ENCODE measurements at regions not wholly inside any gene's neighbourhood (a gene's known extent, or its start where the extent isn't known, plus 50 kb on each side); places are given as distances from the start of the nearest gene placed in this dataset.

GRCh38 chr1:185409763-185410528 is 92.9 kb upstream of the IVNS1ABP start:
- H3K27me3 ChIP-seq (ENCODE audit: control insufficient read depth in 1 of 2, insufficient read depth in 2 of 2, low read length in 2 of 2): no peaks in the 10 kb centered on the region
- no peaks in the 10 kb centered on the region for H3K36me3 ChIP-seq (ENCODE audit: control insufficient read depth in 2 of 2, insufficient read depth in 2 of 2, low read length in 1 of 2)
- 37 to 50% methylated on average over 1 of the region's 1 CpG for WGBS, 2 donors
- H3K4me1 ChIP-seq (ENCODE audit: control insufficient read depth in 2 of 2, insufficient read depth in 2 of 2, low read length in 1 of 2): no peaks in the 10 kb centered on the region
- no peak overlapping the region for H3K4me3 ChIP-seq (ENCODE audit: low read depth in 1 of 2, low read length in 2 of 2)
- no peaks in the 10 kb centered on the region for H3K9me3 ChIP-seq (ENCODE audit: control insufficient read depth in 2 of 2, insufficient read depth in 1 of 2, low read depth in 1 of 2, low read length in 1 of 2)
- no peak overlapping the region for H3K27ac ChIP-seq (ENCODE audit: low read depth in 2 of 2, low read length in 1 of 2)

GRCh38 chr1:185409345-185409744 is 92.3 kb upstream of the IVNS1ABP start:
- 75 to 81% methylated on average over 4 of the region's 4 CpGs for WGBS, 2 donors
- H3K27ac ChIP-seq (ENCODE audit: low read depth in 2 of 2, low read length in 1 of 2): no peak overlapping the region
- no peaks in the 10 kb centered on the region for H3K4me1 ChIP-seq (ENCODE audit: control insufficient read depth in 2 of 2, insufficient read depth in 2 of 2, low read length in 1 of 2)
- no peaks in the 10 kb centered on the region for H3K36me3 ChIP-seq (ENCODE audit: control insufficient read depth in 2 of 2, insufficient read depth in 2 of 2, low read length in 1 of 2)
- H3K4me3 ChIP-seq (ENCODE audit: low read depth in 1 of 2, low read length in 2 of 2): no peak overlapping the region
- no peaks in the 10 kb centered on the region for H3K27me3 ChIP-seq (ENCODE audit: control insufficient read depth in 1 of 2, insufficient read depth in 2 of 2, low read length in 2 of 2)
- H3K9me3 ChIP-seq (ENCODE audit: control insufficient read depth in 2 of 2, insufficient read depth in 1 of 2, low read depth in 1 of 2, low read length in 1 of 2): no peaks in the 10 kb centered on the region

DNA sequence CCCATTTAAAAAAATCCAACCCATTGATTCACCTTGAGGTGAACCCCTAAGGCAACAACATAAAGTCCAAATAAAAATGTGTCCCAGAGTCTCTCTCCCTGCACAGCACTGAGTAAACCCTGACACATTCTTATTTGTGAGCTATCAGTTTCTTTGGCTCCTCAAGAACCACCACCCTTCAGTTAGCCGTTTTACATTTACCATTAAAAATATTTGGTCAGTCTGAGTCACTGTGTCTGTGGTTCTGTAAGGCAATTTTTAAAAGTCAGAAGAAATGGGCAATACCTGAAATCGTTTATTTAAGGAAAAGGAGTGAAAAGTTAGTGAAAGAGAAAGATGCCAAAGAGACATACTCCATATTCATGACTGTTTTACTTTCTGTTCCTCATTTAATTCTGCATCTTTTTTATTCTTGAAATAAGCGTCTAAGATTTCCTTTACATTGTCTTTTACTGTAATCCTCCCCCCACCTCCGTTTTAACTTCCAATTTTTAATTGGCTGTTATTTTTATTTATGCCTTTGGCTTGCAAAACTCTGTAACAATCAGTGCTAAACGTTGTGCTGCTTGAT is 91.7 kb upstream of the IVNS1ABP start:
- WGBS, 2 donors: 65 to 66% methylated on average over 5 of the region's 5 CpGs
- H3K4me1 ChIP-seq (ENCODE audit: control insufficient read depth in 2 of 2, insufficient read depth in 2 of 2, low read length in 1 of 2): no peaks in the 10 kb centered on the region

GRCh38 chr1:185406691-185407009 is 89.6 kb upstream of the IVNS1ABP start:
- Histone ChIP-seq H3K27ac (ENCODE audit: low read depth in 2 of 2, low read length in 1 of 2) (no peak overlapping the region), H3K9me3 (ENCODE audit: control insufficient read depth in 2 of 2, insufficient read depth in 1 of 2, low read depth in 1 of 2, low read length in 1 of 2) (no peaks in the 10 kb centered on the region), H3K27me3 (ENCODE audit: control insufficient read depth in 1 of 2, insufficient read depth in 2 of 2, low read length in 2 of 2) (no peaks in the 10 kb centered on the region), H3K36me3 (ENCODE audit: control insufficient read depth in 2 of 2, insufficient read depth in 2 of 2, low read length in 1 of 2) (no peaks in the 10 kb centered on the region), H3K4me1 (ENCODE audit: control insufficient read depth in 2 of 2, insufficient read depth in 2 of 2, low read length in 1 of 2) (no peaks in the 10 kb centered on the region), H3K4me3 (ENCODE audit: low read depth in 1 of 2, low read length in 2 of 2) (no peak overlapping the region)
- WGBS, 2 donors: 96 to 98% methylated on average over 1 of the region's 1 CpG

More for the DNA sequence above, 91.7 kb upstream of the IVNS1ABP start:
- Histone ChIP-seq H3K27me3 (ENCODE audit: control insufficient read depth in 1 of 2, insufficient read depth in 2 of 2, low read length in 2 of 2) (no peaks in the 10 kb centered on the region), H3K36me3 (ENCODE audit: control insufficient read depth in 2 of 2, insufficient read depth in 2 of 2, low read length in 1 of 2) (no peaks in the 10 kb centered on the region), H3K27ac (ENCODE audit: low read depth in 2 of 2, low read length in 1 of 2) (no peak overlapping the region), H3K4me3 (ENCODE audit: low read depth in 1 of 2, low read length in 2 of 2) (no peak overlapping the region), H3K9me3 (ENCODE audit: control insufficient read depth in 2 of 2, insufficient read depth in 1 of 2, low read depth in 1 of 2, low read length in 1 of 2) (no peaks in the 10 kb centered on the region)

DNA sequence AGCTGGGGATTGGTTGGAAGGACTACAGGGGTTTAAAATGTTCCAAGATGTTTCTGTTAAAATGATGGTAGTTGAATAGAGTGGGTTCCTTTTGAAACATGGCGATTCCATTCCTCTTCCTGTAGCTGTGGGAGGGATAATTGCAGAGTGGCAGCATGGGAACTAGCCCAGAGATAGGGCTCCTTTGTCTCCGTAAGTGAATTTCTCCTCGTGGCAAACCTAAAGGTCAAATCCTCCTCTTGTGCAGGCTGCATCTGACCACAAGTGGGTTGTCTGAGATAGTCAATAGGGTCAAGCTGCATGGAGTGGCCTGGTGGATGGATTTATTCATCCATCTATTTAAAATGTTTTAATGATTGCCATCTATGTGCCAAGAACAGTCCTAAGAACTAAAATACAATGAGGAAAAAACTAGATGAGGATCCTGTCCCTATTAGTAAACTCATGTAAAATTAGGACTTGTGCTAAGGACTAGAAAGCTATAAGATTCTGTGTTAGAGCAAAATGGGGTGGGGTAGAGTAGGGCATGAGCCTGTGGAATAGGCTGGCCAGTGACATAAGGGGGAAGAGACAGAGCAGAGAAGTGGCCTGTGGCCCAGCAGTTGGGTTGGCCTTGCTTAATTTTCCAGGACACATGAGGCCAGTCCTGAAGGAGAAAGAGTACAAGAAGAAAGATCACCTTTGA is 89.1 kb upstream of the IVNS1ABP start:
- WGBS, 2 donors: 88 to 92% methylated on average over 3 of the region's 3 CpGs
- H3K4me1 ChIP-seq (ENCODE audit: control insufficient read depth in 2 of 2, insufficient read depth in 2 of 2, low read length in 1 of 2): no peaks in the 10 kb centered on the region
- H3K27ac ChIP-seq (ENCODE audit: low read depth in 2 of 2, low read length in 1 of 2): no peak overlapping the region
- H3K27me3 ChIP-seq (ENCODE audit: control insufficient read depth in 1 of 2, insufficient read depth in 2 of 2, low read length in 2 of 2): no peaks in the 10 kb centered on the region
- H3K9me3 ChIP-seq (ENCODE audit: control insufficient read depth in 2 of 2, insufficient read depth in 1 of 2, low read depth in 1 of 2, low read length in 1 of 2): no peaks in the 10 kb centered on the region
- no peaks in the 10 kb centered on the region for H3K36me3 ChIP-seq (ENCODE audit: control insufficient read depth in 2 of 2, insufficient read depth in 2 of 2, low read length in 1 of 2)
- no peak overlapping the region for H3K4me3 ChIP-seq (ENCODE audit: low read depth in 1 of 2, low read length in 2 of 2)

- peaks cover 0 to 3% of the 10 kb centered on the region in 2 donors for H3K4me1 ChIP-seq (ENCODE audit: control insufficient read depth in 2 of 2, insufficient read depth in 2 of 2, low read length in 1 of 2)
- peak overlapping the region in 1 of 2 donors; percentile 33 for H3K27ac ChIP-seq (ENCODE audit: low read depth in 2 of 2, low read length in 1 of 2)
- H3K4me3 ChIP-seq (ENCODE audit: low read depth in 1 of 2, low read length in 2 of 2): no peak overlapping the region
- 60 to 73% methylated on average over 6 of the region's 6 CpGs for WGBS, 2 donors
- no peaks in the 10 kb centered on the region for H3K9me3 ChIP-seq (ENCODE audit: control insufficient read depth in 2 of 2, insufficient read depth in 1 of 2, low read depth in 1 of 2, low read length in 1 of 2)
- H3K36me3 ChIP-seq (ENCODE audit: control insufficient read depth in 2 of 2, insufficient read depth in 2 of 2, low read length in 1 of 2): no peaks in the 10 kb centered on the region
- no peaks in the 10 kb centered on the region for H3K27me3 ChIP-seq (ENCODE audit: control insufficient read depth in 1 of 2, insufficient read depth in 2 of 2, low read length in 2 of 2)
These were observed 88.0 kb upstream of the IVNS1ABP start for GRCh38 chr1:185404907-185405568.

DNA sequence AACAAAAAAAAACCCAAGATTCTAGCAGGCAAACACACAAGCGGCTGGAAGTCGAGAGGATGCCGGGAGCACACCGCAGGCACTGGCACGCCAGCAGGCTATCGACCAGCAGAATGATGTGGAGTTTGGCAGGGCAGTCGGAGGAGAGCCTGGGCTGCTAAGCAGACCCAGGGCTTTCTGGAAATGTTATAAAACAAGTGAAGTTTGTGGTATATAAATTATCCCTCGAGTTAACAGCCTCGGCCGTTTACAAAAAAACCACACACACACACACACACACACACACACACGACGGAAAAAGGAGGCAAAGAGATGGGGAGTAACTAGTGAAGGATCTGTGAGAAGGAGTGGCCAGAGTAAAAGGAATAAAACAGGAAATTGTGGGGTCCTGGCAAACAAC is 87.2 kb upstream of the IVNS1ABP start:
- Histone ChIP-seq H3K36me3 (ENCODE audit: control insufficient read depth in 2 of 2, insufficient read depth in 2 of 2, low read length in 1 of 2) (no peaks in the 10 kb centered on the region), H3K4me3 (ENCODE audit: low read depth in 1 of 2, low read length in 2 of 2) (no peak overlapping the region), H3K9me3 (ENCODE audit: control insufficient read depth in 2 of 2, insufficient read depth in 1 of 2, low read depth in 1 of 2, low read length in 1 of 2) (no peaks in the 10 kb centered on the region), H3K27ac (ENCODE audit: low read depth in 2 of 2, low read length in 1 of 2) (peak overlapping the region in 1 of 2 donors; percentile 17), H3K27me3 (ENCODE audit: control insufficient read depth in 1 of 2, insufficient read depth in 2 of 2, low read length in 2 of 2) (no peaks in the 10 kb centered on the region), H3K4me1 (ENCODE audit: control insufficient read depth in 2 of 2, insufficient read depth in 2 of 2, low read length in 1 of 2) (peaks cover 0 to 3% of the 10 kb centered on the region in 2 donors)
- WGBS, 2 donors: 15 to 28% methylated on average over 12 of the region's 12 CpGs

DNA sequence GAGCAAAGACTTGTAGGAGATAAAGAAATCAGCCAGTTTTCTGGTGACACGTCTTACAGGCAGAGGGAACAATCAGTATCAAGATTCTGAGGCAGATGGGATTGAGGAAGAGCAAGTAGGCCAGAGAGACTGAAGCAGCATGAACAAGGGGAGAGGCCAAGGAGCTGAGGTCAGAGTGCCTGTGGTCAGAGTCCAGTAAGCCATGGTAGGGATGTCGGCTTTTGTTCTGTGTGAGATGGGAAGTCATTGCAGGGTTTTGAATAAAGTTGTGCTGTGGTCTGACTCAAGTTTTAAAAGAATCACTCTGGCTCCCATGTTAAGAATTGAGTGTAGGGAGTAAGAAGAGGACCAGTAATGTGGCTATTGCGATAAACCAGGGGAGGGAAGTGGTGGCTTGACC is 85.9 kb upstream of the IVNS1ABP start:
- no peaks in the 10 kb centered on the region for H3K36me3 ChIP-seq (ENCODE audit: control insufficient read depth in 2 of 2, insufficient read depth in 2 of 2, low read length in 1 of 2)
- peaks cover 0 to 3% of the 10 kb centered on the region in 2 donors for H3K4me1 ChIP-seq (ENCODE audit: control insufficient read depth in 2 of 2, insufficient read depth in 2 of 2, low read length in 1 of 2)
- H3K9me3 ChIP-seq (ENCODE audit: control insufficient read depth in 2 of 2, insufficient read depth in 1 of 2, low read depth in 1 of 2, low read length in 1 of 2): no peaks in the 10 kb centered on the region
- H3K27me3 ChIP-seq (ENCODE audit: control insufficient read depth in 1 of 2, insufficient read depth in 2 of 2, low read length in 2 of 2): no peaks in the 10 kb centered on the region
- no peak overlapping the region for H3K27ac ChIP-seq (ENCODE audit: low read depth in 2 of 2, low read length in 1 of 2)
- 83 to 94% methylated on average over 3 of the region's 3 CpGs for WGBS, 2 donors
- H3K4me3 ChIP-seq (ENCODE audit: low read depth in 1 of 2, low read length in 2 of 2): no peak overlapping the region

DNA sequence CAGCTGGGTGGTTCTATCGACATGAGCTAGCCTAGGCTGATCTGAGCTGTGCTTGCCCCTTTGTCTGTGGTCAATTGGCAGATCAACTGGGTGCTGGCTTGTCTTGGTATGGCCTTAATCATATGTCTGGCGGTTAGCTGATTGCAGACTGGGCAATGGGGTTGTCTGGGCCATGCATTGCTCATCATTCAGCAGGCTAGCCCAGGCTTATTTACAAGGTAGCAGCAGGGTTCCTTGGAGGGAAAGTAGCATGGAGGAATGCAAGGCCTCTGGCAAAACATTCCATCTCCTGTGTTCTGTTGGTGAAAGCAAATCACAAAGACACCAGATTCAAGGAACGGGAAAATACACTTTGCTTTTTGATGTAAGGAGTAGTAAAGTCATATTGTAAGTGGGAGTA is 84.0 kb upstream of the IVNS1ABP start:
- Histone ChIP-seq H3K27ac (ENCODE audit: low read depth in 2 of 2, low read length in 1 of 2) (no peak overlapping the region), H3K4me3 (ENCODE audit: low read depth in 1 of 2, low read length in 2 of 2) (no peak overlapping the region), H3K27me3 (ENCODE audit: control insufficient read depth in 1 of 2, insufficient read depth in 2 of 2, low read length in 2 of 2) (no peaks in the 10 kb centered on the region), H3K36me3 (ENCODE audit: control insufficient read depth in 2 of 2, insufficient read depth in 2 of 2, low read length in 1 of 2) (no peaks in the 10 kb centered on the region), H3K4me1 (ENCODE audit: control insufficient read depth in 2 of 2, insufficient read depth in 2 of 2, low read length in 1 of 2) (peaks cover 0 to 3% of the 10 kb centered on the region in 2 donors), H3K9me3 (ENCODE audit: control insufficient read depth in 2 of 2, insufficient read depth in 1 of 2, low read depth in 1 of 2, low read length in 1 of 2) (no peaks in the 10 kb centered on the region)
- WGBS, 2 donors: 58 to 65% methylated on average over 3 of the region's 3 CpGs
